GM12892 (cell line): ENCODE measurements at regions not wholly inside any gene's neighbourhood (a gene's known extent, or its start where the extent isn't known, plus 50 kb on each side); places are given as distances from the start of the nearest gene placed in this dataset.

Source experiments
- POLR2AphosphoS5 ChIP-seq: IDR thresholded peaks from 2 replicates; pipeline ENCODE4 v1.6.1; 2011; ENCODE audit warnings: low read depth, low read length, control low read depth
- TAF1 ChIP-seq: IDR thresholded peaks from 2 replicates; pipeline ENCODE4 v1.6.1; 2011; ENCODE audit warnings: low read depth, mild to moderate bottlenecking, control low read depth, low read length, borderline replicate concordance

DNA sequence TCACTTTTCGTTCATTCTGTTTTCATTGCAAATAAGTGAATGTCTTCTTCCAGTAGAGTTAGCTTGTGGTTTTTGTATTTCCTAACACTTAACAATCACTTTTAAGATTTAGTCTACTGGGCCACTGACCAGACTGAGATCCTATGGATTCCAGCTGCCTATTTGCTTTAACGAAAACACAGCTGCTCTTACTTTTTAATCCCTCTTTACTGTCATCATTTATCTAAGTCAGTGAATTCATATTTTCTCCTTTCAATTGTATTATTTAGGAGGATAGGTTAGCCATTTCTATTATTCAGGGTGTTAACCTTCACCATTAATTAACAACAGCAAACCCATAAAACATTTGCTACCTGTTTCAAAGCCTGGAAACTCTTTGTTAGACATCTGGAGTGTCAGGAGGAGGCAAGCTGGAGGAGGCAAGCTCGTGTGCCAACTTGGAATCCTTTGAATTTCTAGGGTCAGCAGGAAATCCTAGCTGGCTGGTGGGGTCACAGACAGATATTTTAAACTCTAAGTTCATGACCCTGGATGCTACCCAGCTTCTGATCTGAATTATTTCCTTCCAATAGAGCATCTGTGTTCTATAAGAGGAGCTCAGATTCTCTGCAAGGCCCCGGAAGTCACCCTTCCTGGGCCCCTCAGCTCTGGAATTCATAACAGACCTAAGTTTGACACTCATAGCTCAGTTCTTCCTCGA is 385.3 kb downstream of the RBM43 start:
- TF ChIP-seq TAF1 (no peak), POLR2AphosphoS5 (no peak)
